Medulla oblongata (tissue), 1 donor: ENCODE measurements at regions not wholly inside any gene's neighbourhood (a gene's known extent, or its start where the extent isn't known, plus 50 kb on each side); places are given as distances from the start of the nearest gene placed in this dataset.
"Not testable (repeated sequence)": the region's sequence is repeated elsewhere in the genome, so short reads cannot be mapped to it uniquely, and the experiment has no call there.

Experiments used
- DNase-seq: peaks from one replicate; pipeline ENCODE4 v3.0.0-alpha.2; 2015; ENCODE audit errors: extremely low spot score

DNA sequence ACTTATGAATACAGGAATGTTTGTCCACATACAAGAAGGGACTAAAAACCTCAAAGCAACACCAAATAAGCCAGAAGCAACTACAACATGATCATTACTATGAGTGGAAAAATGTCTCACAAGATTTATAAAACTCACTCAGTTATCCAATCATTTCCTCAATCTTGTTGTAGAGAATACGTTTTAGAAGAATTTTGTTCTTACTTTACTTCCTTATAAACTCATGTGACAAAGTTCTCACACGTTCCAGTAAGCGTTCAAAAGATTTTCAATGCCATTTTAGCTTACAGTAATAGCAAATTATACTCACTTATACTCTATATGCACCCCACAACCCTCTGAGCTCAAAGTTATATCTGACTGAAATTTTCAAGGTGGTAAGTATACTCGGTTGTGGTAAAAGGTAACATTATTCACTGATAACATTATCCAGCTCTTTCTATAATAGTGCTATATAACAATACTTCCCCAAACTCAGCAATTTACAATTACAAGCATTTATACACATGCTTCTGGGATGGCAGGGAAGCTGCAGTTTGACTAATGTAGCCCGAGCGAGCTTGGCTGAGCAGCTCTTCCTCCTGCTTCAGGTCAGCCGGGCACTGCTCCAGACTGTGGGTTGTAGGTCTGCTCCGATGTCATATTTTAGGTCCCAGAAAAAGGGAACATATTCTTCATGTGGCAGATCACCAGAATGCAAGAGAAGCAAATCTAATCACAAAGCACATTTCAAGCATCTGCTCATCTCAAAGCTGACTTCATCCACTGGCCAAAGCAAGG lies 226.3 kb downstream of the RCHY1 start:
- DNase-seq, result no peak

DNA sequence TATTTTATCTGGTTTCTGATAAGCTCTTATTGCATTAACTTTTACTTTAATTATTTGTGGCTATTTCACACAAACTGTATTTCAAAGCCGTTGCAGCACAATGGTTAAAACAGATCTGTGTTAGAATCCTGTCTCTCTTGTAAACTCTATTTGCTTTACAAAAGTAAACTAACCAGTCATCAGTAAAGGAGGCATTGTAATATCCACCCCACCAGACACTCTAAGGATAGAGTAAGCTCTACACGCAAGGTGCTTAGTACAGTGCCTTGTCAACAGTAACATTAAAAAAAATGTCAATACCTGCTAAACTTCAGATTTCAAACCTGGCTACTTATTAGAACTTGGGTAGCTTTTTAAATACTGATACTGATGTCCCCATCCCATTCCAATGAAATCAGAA lies 228.4 kb downstream of the RCHY1 start:
- DNase-seq, result no peak

DNA sequence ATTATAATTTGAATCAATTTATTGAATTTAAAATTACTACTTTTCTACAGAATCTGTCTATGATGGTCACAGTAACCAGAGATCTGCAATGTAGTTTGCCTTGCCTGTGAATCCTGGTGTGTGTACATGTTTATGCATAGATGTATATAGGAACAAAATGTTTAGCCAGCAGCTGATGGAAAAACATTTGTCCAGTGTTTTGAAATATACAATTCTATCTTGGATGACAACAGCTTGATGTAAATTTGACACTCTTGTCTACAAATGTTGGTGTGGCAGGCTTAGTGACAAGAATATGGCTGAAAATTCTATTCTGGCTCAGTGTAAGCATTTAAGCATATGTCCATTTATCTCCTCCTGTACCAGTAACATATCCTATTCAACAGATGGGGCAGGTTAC lies 229.4 kb downstream of the RCHY1 start:
- no peak for DNase-seq

DNA sequence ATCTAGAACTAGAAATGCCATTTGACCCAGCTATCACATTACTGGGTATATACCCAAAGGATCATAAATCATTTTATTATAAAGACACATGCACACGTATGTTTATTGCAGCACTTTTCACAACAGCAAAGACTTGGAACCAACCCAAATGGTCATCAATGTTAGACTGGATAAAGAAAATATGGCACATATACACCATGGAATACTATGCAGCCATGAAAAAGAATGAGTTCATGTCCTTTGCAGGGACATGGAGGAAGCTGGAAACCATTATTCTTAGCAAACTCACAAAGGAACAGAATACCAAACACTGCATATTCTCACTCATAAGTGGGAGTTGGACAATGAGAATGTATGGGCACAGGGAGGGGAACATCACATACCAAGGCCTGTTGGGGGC lies 233.7 kb downstream of the RCHY1 start:
- DNase-seq, result not testable (repeated sequence)

DNA sequence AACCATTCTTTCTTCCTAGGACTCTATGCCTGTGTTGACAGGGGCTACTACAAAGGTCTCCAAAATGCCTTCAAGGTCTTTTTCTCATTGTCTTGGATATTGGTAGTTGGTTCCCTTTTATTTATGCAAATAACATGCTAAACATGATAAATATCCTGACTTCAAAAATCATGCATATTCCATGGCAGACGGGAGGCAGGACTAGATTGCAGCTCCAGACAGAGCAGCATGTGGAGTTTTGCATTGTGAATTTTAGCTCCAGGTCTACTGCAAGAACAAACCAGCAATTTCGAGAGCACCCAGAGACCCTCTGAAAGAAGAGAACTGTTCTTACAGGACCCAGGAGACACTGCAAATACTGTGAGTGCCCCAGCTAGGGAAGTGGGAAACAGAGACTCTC lies 254.9 kb downstream of the RCHY1 start:
- no peak for DNase-seq

DNA sequence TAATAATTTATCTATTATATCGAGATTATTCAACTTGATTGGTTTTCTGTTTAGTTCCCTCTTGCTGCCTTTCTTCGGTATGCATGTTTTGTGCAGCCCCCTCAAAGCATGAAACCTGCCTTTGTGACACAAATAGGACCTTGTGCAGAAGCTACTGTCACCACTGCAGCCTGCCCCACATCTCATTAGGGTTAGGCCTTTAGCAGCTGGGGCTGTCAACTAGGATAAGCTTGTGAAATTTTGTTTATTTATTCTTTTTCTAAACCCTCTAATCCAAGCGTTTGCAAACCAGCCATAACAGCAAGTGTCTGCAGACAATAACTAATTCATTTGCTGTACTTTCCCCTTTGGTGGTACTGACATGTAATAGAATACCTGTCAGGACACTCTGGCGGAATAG lies 258.9 kb downstream of the RCHY1 start:
- DNase-seq, result no peak

DNA sequence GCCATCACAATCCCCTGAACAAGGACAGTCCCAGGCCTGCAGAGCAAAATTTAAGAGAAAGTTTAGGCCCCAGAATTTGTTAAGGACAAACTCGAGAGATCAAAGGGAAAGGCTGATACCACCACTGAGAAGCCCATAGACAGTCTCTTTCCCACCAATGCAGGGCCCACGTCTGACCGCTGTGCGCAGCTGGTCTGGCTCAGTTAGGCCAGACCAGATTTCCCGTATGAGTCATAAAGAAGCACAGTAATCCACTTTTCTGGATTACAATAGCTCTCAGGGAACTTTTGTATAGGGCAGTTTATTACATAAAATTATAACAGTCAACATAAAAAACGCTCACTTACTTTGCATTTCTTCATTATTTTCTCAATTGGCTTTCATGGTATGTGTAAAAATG lies 259.5 kb downstream of the RCHY1 start:
- DNase-seq, result no peak

DNA sequence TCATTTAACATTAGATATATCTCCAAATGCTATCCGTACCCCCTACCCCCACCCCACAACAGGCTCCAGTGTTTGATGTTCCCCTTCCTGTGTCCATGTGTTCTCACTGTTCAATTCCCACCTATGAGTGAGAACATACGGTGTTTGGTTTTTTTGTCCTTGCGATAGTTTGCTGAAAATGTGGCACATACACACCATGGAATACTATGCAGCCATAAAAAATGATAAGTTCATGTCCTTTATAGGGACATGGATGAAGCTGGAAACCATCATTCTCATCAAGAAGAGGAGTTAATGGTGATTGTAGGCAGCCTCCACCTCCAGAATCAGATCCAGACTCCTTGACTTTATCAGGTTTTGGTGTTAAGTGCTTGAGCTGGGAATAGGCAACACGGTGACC lies 261.1 kb downstream of the RCHY1 start:
- not testable (repeated sequence) for DNase-seq

DNA sequence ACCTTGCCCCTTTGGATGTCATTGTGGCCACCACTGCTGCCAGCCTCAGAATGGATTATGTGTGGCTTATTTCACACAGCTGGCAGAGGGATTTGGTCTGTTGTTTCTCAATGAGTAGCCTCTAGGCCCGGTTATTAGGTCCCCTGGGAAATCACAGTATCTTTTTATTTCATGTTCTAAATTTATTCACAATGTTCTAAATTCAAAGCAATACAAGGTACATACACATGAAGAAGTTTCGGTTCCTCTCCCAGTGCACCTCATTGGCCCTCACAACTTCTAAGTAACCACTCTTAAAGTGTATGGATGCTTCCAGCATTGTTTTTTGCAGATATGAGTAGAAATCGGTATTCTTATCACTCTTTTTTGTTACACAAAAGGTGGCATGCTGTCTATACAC lies 262.7 kb downstream of the RCHY1 start:
- DNase-seq, result no peak

DNA sequence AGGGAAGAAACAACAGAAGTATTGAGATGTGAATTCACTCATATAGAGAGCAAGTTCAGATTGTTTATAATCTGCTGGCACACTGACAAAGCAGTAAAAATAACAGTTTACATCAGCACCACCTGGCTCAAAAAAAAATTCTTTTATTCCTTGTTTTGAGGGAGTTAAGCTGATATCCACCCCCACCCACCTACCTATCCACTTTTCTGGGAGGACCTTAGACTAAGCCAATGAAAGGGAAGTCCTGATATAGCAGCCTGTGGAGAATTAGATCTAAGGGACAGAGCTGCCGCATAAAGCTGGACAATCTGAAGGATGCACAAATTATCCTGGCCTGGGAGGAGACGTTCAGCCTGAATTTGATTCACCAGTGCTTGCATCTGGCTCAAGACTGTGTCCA lies 264.5 kb downstream of the RCHY1 start:
- DNase-seq, result no peak

DNA sequence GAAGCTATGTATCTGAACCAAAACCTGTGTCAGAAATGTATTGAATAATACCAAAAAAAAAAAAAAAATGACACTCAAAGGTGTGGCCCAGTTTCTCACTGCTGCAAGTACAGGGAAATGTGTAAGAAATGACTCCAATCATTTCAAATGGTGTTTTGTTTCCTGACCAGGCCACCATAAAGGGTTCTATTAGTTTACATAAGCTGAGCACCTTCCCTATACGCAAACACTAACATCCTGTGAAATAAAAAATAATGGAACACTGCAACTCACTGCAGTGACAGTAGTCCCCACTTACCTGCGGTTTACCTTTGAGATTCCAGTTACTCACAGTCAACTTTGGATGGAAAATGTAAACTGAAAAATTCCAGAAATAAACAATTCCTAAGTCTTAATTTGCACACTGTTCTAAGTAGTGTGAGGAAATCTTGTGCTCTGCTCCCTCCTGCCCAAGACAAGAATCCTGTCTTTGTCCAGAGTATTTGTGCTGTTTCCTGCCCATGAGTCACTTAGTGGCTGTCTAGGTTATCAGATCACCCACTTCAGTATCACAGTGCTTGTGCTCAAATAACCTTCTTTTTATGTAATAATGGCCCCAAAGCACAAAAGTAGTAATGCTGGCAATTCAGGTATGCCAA lies 265.3 kb downstream of the RCHY1 start:
- DNase-seq, result no peak

DNA sequence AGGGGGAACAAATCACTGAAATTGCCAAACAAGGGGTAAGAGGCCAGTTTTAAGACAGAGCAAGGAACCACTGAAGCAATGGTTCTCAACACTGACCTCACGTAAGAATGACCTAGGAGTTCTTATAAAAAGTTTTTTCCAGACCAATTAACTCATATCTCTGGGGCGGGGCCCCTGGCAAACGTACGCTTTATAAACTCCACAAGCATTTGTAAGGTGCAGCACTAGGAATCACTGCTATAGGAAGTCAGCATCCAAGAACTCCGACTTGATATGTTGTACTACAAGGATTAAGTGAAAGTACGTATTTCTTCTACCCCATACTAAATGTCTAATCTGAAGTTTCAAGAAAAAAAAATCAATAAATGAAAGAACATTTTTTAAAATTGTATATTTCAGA lies 269.9 kb downstream of the RCHY1 start:
- no peak for DNase-seq

DNA sequence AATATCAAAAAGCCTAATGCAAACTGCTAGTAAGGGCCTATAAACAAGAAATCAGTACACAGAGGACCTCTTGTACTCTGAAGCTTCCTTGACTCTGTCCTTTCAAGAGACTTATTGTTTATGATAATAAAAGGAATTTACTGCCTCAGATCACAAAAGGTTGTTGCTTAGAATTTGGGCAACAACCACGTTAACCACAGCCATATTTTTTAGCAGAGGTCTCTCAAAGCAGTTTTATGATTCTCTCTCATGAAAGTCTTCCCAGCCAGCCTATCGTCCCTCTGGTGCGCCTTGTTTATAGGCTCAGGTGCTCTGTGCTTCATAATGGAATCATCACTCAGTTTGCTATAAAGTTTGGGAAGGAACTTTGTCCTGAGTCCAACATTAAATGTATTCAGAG lies 270.6 kb downstream of the RCHY1 start:
- DNase-seq, result no peak

DNA sequence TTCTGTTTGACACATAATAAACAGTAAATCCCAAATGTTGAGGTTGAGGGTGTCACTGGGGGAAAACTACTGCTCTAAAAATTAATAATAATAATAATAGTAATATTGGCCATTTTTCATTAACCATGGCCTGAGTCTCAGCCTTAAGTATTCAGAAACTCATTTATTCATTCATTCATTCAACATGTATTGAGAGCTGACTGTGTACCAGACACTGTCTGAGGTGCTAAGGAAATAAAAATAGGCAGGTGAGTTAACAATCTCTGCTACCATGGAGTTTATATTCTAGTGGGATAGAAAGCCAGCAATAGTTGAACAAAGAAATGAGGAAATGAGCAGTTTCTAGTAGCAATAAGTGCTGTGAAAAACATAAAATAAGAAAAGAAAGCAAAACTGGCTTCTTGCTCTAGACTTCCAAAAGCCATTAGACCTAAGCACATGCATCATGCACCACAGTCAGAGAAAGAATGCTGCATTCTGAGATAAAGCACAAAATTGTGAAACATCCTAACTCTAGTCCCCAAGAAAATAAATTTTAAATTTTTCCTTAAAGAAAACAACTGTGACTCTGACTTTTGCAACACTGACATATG lies 278.7 kb downstream of the RCHY1 start:
- DNase-seq, result no peak

DNA sequence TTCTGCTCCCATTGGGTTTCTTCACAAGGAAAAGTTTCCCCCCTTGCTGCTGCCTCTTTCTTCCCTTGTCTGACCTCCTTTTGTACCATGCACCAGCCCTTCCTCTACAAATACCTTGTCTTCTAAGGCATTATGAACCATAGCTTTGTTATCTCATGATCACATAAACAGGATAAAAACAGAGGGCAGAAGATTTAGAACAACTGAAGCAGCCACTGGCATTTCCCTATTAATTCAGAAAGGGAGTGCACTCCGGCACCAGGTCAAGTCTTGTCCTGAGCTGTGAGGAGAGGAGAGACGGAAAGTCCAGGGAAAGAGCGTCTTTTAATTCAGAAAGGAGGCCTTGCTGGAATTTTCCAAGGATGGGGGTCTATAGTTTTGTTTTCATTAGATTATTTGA lies 281.7 kb downstream of the RCHY1 start:
- no peak for DNase-seq

DNA sequence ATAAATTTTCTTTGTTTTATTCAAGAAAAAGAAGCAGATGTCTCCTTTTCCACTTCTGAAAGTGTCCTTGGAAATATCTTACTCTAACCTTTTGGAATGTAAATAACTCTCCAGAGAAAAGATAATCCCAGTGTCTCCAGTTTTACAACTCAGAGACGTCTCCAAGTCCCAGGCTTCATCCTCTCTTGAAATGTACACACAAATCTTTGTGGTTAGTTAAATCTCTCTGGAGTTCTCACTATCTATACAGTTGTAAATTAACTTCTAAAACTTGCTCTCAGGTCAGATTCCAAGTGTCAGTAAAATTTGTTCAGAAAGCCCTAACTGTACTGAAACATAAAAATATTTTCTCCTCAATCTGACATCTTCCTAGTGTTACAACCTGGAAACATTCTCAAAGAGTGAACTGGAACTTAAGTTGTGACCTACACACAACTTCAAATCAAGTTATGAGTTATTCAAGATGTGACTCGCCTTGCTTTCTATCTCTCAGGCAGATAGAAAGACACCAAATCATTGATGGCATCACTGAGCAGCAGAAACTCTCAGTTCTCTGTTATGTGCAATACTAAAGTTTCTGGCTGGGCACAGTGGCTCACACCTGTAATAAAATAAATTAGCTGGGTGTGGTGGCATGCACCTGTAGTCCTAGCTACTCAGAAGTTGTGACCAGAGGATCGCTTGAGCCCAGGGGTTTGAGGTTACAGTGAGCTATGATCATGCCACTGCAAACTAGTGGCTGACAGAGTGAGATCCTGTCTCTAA lies 284.2 kb downstream of the RCHY1 start:
- no peak for DNase-seq

DNA sequence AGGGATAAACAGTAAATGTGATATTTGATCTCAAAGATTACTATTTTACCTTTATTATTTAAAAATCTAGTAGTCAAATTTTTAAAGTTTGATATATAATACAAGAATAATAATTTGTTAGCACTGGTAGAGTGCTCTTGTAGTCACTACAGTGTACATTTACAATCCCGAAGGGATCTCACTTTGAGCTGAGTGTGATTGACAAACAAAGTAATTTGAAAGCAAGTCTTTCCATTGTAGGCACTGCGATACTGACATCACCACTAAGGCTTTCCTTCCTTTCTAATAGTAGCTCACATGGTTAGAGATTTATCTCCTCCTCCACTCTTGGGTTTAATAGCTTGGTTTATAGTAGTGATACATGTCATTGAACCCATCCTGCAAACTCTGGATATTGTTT lies 280.6 kb downstream of the PARM1 start:
- no peak for DNase-seq

DNA sequence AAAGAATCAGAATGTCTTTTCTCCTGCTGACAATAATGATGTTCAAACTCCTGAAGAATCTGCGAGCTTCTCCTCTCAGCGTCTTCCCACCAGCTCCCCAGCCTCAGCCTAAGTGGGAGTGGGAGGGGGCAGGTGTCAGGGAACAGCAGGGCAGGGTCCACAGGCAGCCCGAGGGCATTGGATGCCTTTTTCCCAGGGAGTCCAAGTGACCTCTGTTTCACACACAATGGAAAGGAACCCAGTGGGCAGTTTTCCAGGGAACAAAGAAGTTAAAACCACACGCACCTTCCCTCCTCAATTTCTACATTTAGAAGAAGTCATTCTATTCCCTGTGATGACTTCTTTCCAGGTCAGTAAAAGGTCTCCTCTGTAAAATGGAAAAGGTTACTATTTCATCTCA lies 278.5 kb downstream of the PARM1 start:
- DNase-seq, result no peak

DNA sequence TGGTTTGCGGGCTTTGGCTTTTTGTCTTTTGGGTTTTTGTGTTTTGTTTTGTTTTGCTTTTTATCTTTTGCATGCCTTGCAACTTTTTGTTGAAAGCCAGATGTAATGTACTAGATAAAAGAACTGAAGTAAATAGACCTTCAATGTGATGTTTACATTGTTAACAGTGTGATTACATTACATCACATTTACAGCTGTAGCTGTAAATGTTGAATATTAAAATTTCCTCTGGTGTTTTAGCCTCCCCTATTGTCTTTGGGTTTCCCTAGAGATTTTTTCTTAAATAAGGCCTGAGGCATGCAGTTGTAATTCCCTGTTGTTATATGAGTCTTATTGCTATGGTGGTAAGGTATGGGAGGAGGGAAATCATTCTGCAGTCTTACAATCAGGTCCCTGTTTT lies 275.0 kb downstream of the PARM1 start:
- DNase-seq, result no peak

DNA sequence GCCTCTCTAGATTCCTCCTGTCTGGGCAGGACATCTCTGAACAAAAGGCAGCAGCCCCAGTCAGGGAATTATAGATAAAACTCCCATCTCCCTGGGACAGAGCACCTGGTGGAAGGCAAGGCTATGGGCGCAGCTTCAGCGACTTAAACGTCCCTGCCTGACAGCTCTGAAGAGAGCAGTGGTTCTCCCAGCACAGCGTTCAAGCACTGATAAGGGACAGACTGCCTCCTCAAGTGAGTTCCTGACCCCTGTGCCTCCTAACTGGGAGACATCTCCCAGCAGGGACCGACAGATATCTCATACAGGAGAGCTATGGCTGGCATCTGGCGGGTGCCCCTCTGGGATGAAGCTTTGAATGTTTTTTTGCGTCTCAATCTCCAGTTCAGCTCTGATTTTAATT lies 262.2 kb downstream of the PARM1 start:
- no peak for DNase-seq

DNA sequence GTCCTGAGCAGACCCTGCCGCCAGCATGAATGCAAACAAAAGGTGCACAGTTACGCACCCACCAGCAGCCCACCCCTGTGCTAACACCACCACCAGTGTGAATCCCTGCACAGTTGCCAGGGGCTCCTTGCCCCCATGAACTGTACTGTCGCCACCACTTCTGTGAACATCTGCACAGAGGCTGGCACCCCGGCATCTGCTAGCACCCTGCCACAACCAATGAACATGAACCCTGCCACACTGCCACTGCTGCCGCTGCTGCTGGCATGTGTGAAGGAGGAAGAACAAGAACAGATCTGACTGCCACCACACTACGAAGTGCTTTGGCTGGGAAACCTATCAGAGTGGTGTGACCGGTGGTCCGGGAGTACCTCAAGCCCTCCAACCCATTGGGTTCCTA lies 261.3 kb downstream of the PARM1 start:
- DNase-seq, result no peak

DNA sequence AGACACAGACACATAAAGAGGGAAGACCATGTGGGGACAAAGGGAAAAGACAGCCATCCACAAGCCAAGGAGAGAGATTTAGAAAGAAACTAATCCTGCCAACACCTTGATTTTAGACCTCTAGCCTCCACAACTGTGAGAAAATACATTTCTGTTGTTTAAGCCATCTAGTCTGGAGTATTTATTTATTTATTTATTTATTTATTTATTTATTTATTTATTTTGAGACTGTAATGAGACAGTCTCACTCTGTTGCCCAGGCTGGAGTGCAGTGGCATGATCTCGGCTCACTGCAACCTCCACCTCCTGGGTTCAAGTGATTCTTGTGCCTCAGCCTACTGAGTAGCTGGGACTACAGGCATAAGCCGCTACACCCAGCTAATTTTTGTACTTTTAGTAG lies 259.3 kb downstream of the PARM1 start:
- not testable (repeated sequence) for DNase-seq
